ENCODE measurements at regions not wholly inside any gene's neighbourhood (a gene's known extent, or its start where the extent isn't known, plus 50 kb on each side); places are given as distances from the start of the nearest gene placed in this dataset.

DNA sequence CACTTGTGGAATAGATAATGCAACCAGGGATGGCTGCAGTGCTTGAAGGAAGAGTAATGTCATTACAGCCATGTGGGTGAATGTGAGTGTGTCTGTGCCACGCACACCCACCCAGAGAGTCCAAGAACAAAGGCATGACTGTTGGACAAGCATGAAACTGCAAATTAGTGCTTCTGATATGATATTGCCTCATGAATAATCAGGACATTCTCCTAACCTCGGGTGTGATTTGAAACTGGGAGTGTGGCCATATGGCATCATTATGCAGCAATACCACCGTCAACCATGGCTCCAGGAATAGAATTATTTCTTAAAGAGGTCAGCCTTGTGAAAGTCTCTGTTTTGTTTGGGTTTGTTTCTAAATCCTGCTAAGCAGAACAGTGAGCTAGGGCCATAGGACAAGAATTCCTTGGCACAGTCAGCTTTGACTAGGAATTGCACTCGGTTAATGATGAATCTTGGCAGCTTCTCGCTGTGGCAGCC lies 678.0 kb upstream of the RAB6C start:
- no peak overlapping the region for H3K27ac Mint-ChIP-seq
- H3K27me3 Mint-ChIP-seq (ENCODE audit: insufficient read depth, low read depth): no peaks in the 10 kb centered on the region
- H3K4me2 ChIP-seq: no peak overlapping the region

GRCh38 chr2:129302106-129302505 lies 677.4 kb upstream of the RAB6C start:
- Histone ChIP-seq H2AFZ (replicated peaks) (no peak overlapping the region), H3K4me1 (no peaks in the 10 kb centered on the region), H3F3A (ENCODE audit: low read depth) (no peaks in the 10 kb centered on the region), H4K20me1 (ENCODE audit: low read depth) (no peaks in the 10 kb centered on the region), H3K27me3 (no peaks in the 10 kb centered on the region), H3K9ac (no peak overlapping the region), H3K79me2 (ENCODE audit: low read depth) (no peaks in the 10 kb centered on the region), H3K27ac (no peak overlapping the region), H3K36me3 (no peaks in the 10 kb centered on the region), H3K4me2 (no peak overlapping the region), H3K9me3 (ENCODE audit: low read depth) (no peaks in the 10 kb centered on the region), H3K4me3 (no peak overlapping the region)
- peaks cover 4% of the 10 kb centered on the region for H3K9me3 Mint-ChIP-seq
- H3K4me1 Mint-ChIP-seq: no peaks in the 10 kb centered on the region
- no peaks in the 10 kb centered on the region for H3K27me3 Mint-ChIP-seq (ENCODE audit: insufficient read depth, low read depth)
- TF ChIP-seq EZH2phosphoT487 (IDR thresholded peaks at IDR 0.05) (no peak), CTCF (IDR thresholded peaks at IDR 0.05) (no peak), EZH2 (IDR thresholded peaks at IDR 0.05) (no peak)
- DNase-seq (ENCODE audit: low spot score): no peak
- no peak overlapping the region for H3K4me3 Mint-ChIP-seq
- no peak overlapping the region for H3K27ac Mint-ChIP-seq
- H3K36me3 Mint-ChIP-seq: no peaks in the 10 kb centered on the region

More for the DNA sequence above, 678.0 kb upstream of the RAB6C start:
- no peak overlapping the region for H3K4me3 Mint-ChIP-seq
- no peaks in the 10 kb centered on the region for H3K79me2 ChIP-seq (ENCODE audit: low read depth)
- H3K9me3 ChIP-seq (ENCODE audit: low read depth): no peaks in the 10 kb centered on the region
- DNase-seq (ENCODE audit: low spot score): no peak
- TF ChIP-seq CTCF (IDR thresholded peaks at IDR 0.05) (no peak), EZH2 (IDR thresholded peaks at IDR 0.05) (no peak)
- no peaks in the 10 kb centered on the region for H3K4me1 Mint-ChIP-seq
- H3K27ac ChIP-seq: no peak overlapping the region
- H3F3A ChIP-seq (ENCODE audit: low read depth): no peaks in the 10 kb centered on the region
- H3K4me1 ChIP-seq: no peaks in the 10 kb centered on the region
- H4K20me1 ChIP-seq (ENCODE audit: low read depth): no peaks in the 10 kb centered on the region
- no peak overlapping the region for H3K4me3 ChIP-seq
- no peaks in the 10 kb centered on the region for H3K36me3 Mint-ChIP-seq
- H3K9ac ChIP-seq: no peak overlapping the region
- peaks cover 4% of the 10 kb centered on the region for H3K9me3 Mint-ChIP-seq
- no peak overlapping the region for H2AFZ ChIP-seq (replicated peaks)
- H3K27me3 ChIP-seq: no peaks in the 10 kb centered on the region
- no peaks in the 10 kb centered on the region for H3K36me3 ChIP-seq

DNA sequence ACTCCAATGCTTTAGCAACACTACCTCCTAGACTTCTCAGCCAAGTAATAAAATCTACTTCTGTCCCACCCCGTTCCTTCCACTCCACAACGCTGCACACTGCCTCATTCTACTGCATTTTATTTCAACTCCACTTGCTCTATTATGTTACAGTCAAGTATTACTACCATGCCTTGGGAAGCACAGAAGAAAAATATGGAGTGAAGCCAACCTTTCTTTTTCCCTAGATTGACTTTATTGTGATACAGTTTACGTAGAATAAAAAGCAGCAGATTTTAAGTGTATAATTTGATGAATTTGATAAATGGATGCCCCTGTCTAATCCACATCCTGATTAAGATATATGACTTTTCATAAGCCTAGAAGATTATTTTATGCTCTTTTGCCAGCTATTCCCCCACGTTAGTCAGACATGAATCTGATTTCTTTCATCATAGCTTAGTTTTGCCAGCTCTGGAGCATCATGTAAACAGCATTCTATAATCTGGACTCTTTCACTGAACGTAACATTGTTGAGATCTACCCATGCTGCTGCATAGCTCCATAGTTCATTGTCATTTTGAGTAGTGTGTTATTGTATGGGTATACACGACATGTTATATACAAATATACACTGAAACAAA lies 676.8 kb upstream of the RAB6C start:
- no peaks in the 10 kb centered on the region for H3K79me2 ChIP-seq (ENCODE audit: low read depth)
- Mint-ChIP-seq H3K9me3 (peaks cover 4% of the 10 kb centered on the region), H3K36me3 (no peaks in the 10 kb centered on the region), H3K27ac (no peak overlapping the region), H3K4me3 (no peak overlapping the region), H3K27me3 (ENCODE audit: insufficient read depth, low read depth) (no peaks in the 10 kb centered on the region), H3K4me1 (no peaks in the 10 kb centered on the region)
- H3K27ac ChIP-seq: no peak overlapping the region
- no peak overlapping the region for H3K9ac ChIP-seq
- no peaks in the 10 kb centered on the region for H3F3A ChIP-seq (ENCODE audit: low read depth)
- H3K4me1 ChIP-seq: no peaks in the 10 kb centered on the region
- no peak overlapping the region for H3K4me3 ChIP-seq
- H3K27me3 ChIP-seq: no peaks in the 10 kb centered on the region
- no peak overlapping the region for H2AFZ ChIP-seq (replicated peaks)
- DNase-seq (ENCODE audit: low spot score): no peak
- H3K36me3 ChIP-seq: no peaks in the 10 kb centered on the region
- no peaks in the 10 kb centered on the region for H3K9me3 ChIP-seq (ENCODE audit: low read depth)
- no peak overlapping the region for H3K4me2 ChIP-seq
- TF ChIP-seq EZH2 (IDR thresholded peaks at IDR 0.05) (no peak), CTCF (IDR thresholded peaks at IDR 0.05) (no peak), EZH2phosphoT487 (IDR thresholded peaks at IDR 0.05) (no peak)
- H4K20me1 ChIP-seq (ENCODE audit: low read depth): no peaks in the 10 kb centered on the region

Measured in neural progenitor cell (in vitro differentiated cells).